NCI-H146 (cell line): ENCODE measurements at regions not wholly inside any gene's neighbourhood (a gene's known extent, or its start where the extent isn't known, plus 50 kb on each side); places are given as distances from the start of the nearest gene placed in this dataset.
"Not testable (repeated sequence)": the region's sequence is repeated elsewhere in the genome, so short reads cannot be mapped to it uniquely, and the experiment has no call there.

Source experiments
- DNase-seq: peaks from one replicate; lab custom pipeline; 2025; lab: John Stamatoyannopoulos, UW

DNA sequence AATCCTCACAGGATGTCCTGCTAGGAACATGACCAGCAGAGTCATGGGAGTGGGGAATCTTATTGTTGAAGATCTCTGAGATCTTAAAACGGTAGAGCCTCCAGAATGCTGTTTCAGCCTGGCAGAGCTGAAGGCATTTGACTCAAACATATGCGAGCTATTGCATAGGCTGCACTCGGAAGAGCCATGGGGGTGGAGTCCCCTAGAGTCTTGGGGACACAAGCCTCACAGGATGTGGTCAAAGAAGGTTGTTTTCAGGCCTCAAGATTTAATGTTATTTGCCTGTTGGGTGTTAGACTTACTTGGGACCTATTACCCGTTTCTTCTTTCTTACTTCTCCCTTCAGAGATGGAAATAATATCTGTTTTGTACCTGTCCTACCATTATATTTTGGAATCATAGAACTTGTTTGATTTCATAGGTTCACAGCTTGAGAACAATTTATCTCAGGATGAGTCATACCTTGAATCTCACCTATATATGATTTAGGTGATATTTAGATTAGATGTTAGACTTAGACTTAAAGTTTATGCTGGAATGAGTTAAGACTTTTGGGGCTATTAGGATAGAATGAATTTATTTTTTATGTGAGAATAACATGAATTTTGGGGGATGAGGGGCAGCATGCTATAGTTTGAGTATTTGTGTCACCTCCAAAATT is 172.2 kb upstream of the ATP2B1 start:
- DNase-seq, result no peak

DNA sequence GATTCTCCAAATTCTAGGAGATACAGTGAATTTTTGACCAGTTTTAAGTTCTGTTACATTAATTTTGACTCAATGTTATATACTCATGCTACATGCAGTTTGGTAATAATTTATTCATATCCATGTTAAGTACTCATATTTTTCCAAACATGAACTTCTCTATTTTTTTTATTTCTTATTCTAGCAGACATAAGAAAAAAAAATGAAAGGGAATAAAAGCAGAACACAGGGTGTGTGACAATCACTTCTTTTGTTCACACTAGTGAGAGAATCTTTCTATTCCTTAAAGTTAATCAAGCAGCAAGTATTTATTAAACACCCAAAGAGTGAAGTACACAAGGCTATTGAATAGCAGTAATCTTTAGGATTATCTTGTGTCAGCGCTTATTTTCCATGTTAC is 171.1 kb upstream of the ATP2B1 start:
- DNase-seq, result no peak

DNA sequence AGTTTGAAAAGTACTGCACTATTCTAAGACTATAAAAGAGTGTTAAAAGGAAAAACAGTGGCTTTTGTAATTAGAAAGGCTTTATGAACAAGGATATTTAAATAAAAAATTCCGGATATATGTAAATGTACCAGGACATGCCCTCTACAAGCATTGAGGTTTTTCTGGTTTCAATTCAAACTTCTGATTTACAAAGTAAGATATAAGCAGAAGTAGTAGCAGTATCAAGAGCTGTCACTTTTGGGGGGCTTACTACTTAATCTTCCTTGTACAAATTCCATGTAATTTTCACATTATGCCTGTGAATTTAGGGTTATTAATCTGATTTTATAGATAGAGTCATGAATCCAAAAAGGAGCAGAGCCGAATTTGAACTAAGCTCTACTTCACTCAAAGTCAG is 170.3 kb upstream of the ATP2B1 start:
- no peak for DNase-seq

DNA sequence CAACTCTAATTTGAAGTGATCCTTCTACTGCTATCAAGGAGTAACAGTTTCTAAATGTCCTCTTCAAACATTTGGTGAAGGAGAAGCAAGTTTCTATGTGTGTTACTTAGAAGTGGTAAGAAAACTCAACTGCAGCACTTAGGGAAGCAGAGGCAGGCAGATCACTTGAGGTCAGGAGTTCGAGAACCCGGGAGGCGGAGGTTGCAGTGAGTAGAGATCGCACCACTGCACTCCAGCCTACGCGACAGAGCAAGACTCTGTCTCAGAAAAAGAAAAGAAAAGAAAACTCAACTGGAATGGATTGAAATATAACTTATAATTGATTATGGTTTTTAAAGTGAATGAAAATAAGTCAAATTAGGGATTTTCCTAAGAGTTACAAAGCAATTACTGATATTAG is 169.7 kb upstream of the ATP2B1 start:
- DNase-seq, result no peak

DNA sequence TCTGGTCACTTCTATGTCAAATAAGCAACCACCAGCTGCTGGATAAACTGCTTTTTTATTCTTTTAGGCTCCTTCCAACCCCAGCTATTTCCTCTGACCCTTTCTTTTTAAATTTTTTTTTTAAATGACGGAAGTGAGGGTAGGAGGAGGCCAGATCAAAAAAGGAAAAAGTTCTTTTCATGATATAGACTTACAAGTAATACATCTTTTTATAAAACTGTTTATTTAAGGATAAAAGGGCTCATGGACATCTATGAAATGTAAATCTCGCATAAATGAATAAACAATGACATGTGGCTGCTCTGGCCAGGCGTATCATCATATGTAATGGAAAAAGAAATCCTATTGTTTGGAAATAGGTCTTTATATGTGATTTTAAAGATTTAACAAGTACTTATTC is 169.0 kb upstream of the ATP2B1 start:
- DNase-seq, result no peak

DNA sequence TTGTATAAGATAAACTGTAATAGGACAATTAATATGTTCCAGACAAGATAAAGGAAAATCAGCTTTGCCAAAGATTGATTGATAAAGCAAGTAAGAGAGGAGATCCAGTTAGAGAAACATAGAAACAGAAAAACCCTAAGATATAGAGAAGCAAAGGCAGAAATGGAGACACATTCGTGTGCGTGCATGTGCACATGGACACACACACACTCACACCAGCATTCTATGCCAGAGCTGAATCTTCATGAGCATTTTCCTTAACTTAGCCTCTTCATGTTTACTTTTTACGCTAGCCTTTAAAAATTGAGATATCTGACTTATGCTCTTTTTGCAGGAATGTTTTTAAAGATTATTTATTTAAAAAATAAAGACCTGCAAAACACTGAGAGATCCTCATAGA is 168.5 kb upstream of the ATP2B1 start:
- DNase-seq, result no peak

DNA sequence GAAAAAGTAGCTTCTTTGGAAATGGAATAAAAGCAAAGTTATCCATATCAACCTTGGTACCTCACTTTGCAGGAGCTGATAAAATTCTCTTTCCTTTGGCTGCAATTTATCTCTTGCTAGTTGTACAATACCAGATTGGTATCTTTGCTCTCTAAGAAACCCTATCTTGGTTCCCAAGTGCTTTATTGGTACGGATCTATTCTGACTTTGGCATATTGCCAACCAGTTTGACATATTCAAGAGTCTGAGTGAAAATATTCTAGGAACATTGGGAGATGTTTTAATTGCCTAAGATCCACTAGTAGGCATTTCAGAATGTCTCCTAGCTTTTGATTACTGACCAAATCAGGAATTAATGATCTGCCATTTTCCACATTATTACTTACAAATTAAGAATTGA is 167.2 kb upstream of the ATP2B1 start:
- no peak for DNase-seq

DNA sequence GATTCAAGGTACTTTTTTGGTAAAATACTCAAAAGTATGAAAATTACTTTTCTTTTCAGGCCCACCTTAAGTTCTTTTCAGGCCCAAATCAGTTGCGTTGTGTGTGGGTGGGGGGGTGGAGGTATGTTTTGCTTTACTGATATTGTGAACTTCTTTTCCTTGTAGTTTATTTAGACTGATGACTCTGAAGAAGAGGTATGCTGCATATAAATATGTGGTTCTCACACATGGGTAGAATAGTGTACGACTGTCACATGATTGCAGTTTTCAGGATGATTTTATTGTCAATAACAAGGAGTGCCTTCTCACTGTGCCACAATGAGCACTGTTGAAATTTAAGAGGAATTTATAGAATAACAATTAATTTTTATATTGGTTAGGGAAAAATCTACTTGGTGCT is 166.6 kb upstream of the ATP2B1 start:
- no peak for DNase-seq

DNA sequence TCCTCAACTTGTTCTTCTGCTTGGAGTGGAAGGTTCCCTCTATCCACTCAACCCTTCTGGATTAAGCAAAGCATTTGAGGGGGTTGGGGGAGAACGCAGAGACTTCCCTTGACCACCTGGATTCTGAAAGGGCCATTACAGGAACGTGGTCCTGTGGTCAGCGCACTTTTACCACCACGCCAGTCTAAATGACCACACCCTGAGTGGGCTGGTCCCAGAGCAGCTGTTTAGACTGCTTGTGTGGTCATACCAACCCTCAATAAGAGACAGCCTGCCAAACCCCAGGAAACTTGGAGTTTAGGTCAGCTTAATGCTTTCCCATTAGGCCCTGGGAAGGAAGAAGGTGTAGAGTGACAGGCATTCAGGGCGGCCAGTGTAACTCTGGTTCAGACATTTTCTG is 165.5 kb upstream of the ATP2B1 start:
- DNase-seq, result no peak

DNA sequence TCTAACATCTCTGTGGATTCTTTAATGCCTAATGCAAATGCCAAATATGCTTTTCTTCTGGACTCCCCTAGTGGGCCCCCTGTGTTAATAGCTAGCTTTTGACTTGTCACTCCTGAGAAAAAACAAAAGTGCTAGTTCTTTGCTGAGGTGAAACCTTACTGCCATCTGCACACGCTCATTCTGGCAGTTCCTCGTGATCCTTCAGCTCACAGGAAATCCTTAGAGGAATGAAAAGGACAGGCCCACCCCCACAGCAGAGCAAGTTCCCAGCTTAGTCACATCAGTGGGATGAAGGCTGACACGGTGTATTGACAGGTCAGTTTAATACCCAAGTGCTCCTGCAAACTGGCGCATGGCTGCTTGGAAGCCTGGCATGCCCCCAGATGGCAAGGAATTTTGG is 165.1 kb upstream of the ATP2B1 start:
- no peak for DNase-seq

DNA sequence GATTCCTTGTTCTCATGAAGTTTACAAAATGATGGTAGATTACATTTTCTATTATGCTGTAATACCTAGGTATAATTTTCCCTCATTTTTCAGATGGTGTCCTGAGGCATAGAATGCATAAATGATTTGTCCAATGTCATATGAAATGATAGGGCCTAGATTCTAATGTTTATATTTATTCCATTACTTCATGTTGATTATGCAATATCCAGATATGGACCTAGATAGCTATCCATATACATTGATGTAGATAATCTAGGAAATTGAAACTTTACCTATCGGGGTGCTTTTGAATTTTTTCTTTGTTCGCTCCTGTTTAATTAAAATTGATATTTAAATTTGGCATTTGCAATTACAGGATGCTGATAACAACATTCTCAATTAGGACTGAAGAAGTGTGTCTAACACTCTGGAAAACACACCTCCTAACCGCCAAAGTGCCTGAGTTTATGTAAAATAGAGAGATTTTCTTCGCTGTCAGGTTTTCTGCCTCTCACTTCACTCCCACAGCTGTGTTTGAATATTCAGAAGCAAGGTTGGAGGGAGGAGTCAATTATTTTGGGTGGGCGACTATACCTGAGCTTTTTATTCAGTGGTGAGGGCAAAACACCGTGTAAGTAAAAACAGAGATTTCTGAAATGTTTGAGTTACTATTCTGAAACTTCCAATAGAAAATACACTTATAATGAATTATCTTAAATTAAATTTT is 164.4 kb upstream of the ATP2B1 start:
- DNase-seq, result no peak

DNA sequence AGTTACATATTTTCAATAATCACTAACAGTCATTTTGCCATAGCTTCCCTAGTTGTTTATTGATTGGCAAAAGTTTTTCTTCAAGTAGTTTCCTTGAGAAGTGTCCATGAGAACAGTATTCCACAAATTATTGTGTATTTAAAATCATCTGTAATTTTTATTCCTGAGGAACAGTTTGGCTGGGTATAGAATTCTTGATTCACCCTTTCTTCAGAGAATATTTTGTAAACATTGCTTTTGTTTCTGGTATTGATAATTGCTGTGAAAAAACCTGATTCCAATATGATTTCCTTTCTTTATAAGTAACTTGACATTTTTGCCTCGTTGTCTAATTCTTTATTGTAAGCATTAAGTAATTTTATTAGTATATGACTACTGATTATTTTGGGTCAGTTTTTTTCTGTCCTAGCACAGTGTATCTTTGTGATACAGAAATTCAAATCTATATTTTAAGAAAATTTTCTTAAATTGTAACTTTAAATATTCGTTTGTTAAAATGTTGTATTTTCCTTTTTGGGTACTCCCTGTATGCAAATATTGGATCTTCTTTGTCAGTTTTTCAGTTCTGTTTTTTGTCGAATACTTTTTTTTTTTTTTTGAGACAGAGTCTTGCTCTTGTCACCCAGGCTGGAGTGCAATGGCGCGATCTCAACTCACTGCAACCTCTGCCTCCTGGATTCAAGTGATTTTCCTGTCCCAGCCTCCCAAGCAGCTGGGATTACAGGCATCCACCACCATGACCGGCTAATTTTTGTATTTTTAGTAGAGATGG is 162.0 kb upstream of the ATP2B1 start:
- DNase-seq, result no peak

DNA sequence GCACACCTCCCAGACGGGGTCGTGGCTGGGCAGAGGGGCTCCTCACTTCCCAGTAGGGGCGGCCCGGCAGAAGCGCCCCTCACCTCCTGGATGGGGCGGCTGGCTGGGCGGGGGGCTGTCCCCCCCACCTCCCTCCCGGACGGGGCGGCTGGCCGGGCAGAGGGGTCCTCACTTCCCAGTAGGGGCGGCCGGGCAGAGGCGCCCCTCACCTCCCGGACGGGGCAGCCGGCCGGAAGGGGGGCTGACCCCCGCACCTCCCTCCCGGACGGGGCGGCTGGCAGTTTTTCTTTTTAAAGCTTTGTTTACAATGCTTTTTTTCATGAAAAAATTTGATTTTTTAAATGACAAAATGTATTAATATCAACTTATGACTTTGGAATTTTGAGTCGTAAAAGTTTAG is 159.0 kb upstream of the ATP2B1 start:
- not testable (repeated sequence) for DNase-seq

DNA sequence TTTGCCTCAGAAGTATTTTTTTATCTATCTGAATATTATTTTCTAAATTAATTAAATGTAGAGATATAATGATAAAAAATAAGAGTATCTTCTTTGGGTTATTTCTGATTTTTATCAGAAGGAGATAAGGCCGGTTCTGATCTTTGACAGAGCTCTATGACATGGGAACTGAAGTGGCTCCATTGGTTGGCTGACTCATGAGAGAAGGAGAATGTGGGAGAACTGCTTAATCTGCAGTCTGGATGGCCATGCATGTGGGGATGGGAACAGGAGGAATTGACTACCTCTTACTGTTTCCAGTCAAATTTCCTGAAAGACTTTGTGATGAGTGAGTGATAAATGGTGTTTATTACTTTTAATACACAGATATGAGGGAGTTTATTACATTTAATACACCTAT is 155.8 kb upstream of the ATP2B1 start:
- DNase-seq, result no peak

DNA sequence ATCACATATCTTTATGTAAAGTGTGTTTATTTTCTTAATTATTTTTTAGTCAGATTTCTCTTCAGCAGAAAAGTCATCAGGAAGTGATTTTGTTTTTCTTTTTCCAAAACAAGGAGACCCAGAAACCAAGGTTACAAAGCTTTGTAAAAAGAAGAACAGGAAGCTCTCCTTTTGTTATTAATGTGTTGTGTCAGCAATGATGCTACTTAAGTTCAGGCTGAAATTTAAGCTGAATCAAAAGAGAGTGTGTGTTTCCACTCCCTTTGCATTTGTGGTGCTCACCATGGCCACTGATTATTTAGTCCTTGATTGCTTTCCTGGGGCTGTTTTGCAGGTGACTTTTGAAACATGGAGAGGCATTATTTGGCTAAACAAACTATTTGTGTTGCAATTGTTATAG is 155.3 kb upstream of the ATP2B1 start:
- DNase-seq, result peak; percentile 3

DNA sequence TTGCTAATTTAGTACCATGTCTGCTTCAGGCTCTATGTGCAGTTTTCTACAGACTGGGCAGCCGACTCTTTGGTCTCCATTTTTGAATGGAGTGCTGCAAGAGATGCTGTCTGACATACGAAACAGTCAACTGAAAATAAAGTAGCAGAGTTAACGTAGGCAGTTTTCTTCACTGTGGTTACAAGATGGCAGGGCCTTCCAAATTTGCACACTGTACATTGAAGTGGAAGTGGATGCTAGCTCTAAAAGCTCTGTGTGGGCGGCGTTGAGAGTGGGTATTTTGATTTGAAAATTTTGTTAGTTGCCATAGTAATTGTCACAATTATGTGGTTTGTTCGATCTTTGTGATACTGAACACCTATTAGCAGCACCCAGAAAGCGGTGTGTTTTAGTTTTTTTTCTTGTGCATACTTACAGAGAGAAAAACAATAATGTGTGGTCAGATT is 154.9 kb upstream of the ATP2B1 start:
- no peak for DNase-seq

DNA sequence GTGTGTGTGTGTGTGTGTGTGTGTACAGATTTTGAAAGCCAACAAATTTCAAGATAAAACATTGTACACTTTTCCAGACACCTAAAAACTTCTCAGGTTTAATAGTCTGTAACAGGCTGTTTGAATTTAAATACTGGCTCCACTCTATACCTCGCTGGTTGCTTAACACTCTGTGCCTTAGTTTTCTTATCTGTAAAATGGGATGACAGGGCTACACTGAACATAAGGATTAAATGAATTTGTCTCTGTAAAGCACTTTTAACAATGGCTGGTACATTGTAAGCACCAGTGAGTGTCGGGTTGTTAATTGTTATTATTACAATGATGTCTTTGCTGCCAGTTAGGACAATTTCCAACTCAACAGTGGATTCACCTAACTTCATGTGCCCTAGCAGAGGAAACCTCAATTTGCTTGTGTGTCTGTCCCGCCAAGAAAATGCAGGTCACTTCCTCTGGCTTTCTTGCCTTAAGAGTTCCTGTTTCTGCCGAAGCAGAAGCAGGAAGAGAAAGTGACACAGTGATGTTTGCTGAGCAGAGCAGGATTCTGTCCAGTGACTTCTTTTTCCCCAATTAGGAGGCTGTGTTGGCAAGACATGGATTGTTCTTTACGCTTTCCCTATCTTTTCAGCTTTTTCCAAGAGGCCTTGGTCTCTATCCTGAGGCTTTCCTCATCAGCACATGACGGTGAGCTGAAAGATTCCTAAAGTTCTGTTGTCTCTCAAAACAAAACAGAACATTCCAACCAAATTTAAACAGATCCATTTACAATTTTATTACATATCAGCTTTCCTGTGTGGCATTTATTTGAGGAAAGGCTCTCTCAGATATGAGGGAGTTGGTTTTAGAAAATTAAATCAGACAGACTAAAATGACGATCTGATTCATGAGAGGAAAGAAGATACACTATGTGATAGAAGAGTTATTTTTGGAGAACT is 154.1 kb upstream of the ATP2B1 start:
- DNase-seq, result no peak

DNA sequence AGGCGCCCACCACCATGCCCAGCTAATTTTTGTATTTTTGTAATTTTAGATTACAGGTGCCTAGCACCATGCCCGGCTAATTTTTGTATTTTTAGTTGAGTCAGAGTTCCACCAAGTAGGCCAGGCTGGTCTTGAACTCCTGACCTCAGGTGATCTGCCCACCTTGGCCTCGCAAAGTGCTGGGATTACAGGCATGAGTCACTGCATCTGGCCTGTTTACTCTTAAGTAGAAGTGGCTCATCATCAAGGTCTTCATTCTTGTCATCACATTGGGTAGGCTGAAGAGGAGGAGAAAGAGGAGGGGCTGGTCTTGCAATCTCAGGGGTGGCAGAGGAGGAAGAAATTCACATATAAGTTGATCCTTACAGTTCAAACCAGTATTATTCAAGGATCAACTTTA is 152.4 kb upstream of the ATP2B1 start:
- no peak for DNase-seq

DNA sequence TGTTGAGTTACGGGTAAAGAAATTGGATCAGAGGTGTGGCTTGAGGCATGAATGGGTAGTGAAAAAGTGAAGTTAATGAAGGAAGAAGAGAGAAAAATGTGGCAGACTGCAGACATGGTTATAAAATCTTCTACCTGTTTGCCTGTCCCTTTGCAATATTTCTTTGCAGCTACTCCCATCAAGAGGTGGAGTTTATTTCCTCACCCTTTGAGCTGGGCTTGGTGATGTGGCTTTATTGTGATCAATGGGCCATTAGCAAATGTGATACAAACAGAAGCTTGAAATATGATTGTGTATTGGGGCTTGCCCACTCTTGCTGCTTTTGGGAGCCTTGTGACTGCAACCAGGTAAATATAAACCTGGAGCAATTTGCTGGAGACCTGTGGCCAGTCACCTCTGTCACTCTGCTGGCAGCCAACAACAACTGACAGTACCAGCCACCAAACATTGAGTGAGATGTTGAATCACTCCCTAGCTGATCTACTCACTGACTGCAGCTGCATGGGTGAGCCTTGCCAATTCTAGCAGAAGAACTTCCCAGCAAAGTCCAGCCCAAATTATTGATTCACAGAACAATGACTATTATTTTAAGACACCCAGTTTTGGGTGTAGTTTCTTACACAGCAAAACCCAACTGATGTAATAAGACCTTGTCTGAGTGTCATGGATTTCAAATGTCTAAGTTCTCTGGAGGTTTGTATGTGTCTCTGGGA is 151.0 kb upstream of the ATP2B1 start:
- no peak for DNase-seq

DNA sequence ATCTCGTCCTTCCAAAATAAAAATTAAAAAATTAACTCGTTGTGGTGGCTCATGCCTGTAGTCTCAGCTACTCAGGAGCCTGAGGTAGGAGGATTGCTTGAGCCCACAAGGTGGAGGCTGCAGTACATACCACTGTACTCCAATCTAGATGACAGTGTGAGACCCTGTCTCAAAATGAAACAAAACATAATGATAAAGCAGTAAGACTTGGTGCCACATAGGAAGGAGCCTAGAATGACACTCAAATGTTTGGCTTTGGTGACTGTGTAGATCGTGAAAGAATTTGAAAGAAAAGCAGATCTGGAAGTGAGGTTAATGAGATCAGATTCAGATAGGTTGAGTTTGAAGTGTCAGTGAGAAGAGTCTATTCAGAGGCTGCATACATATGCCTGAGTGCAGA is 150.1 kb upstream of the ATP2B1 start:
- DNase-seq, result no peak

DNA sequence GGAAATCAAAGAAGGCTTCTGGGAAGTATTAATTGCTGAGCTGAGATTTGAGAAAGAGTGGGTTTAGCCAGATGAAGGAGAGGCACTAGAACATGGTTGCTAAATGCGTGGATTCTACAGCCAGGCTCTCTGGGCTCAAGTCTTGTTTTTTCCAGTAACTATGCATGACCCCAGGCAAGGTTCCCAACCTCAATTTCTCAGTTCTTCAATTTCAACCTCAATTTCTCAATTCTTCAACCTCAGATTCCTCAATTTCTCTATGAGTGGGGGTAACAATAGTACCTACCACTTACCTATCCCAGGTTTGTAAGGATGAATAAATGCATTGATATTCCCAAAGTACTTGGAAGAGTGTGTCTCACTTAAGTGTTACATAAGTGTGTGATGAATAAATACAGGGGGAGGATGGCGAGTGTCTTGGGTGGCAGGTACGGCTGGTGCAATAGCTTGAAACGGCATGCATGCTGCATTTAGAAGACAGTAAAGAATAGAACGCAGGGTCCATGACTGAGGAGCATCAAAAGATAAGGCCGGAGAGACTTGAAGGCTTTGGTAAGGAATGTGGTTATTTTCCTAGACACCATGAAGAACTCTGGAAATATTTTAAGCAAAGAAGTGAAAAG is 149.1 kb upstream of the ATP2B1 start:
- DNase-seq, result no peak
